ENCODE measurements at regions not wholly inside any gene's neighbourhood (a gene's known extent, or its start where the extent isn't known, plus 50 kb on each side); places are given as distances from the start of the nearest gene placed in this dataset.

DNA sequence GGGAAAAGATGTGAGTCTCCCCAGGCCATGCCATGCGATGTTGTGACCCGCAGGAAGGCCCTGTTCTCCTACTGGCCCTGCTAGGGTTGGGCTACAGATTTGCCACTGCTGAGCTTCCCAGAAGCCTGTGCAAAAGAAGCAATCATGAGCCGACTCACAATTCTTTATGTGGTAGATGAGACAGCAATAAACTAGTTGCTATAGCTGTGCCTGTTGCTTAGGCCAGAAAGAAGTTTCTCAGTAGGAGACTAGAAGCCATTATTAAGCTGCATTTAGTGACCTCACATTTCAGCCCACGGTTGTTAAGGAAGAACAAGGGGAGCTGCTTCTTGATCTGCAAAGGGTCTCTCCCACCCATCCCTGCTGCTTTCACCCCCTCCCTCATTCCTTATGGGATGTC, 239.4 kb upstream of the CRY1 start:
- 75% methylated on average over 4 of the region's 4 CpGs for WGBS

DNA sequence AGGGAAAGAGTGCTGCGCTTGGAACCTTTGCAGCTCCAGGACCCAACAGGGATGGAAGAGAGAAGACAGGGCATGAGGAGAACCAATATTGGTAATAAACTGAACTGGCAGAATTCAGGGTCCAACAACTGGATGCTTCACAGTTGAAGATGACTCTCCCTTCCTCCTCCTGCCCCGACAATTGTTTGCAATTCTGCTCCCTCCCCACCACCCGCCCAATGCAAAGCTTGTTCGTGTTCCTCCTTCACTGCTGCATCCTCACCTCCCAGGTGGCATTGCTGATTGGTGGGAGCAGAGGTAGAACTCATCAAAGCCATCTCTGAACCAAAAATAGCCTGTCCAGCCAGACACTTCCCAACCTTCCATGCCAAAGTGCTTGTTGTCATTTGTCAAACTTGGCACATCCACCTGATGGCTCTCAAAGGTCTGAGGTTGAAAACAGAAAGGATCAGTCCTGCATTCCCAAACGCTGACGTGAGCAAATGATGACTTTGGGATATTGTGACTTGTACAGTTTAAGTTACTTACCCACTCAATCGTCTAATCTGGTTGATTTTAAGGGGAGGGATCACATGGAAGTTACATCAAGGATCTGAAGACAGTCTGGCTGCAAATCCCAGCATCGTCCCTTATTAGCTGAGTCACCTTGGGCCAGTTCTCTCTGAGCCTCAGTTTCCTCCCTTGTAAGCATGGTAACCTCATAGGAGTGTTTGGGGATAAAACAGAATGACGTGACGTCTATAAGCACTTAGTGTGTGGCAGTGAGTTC, 242.6 kb upstream of the CRY1 start:
- 85% methylated on average over 10 of the region's 10 CpGs for WGBS
- DNase-seq (ENCODE audit: low spot score): no peak
- H3K9me3 ChIP-seq: no peaks in the 10 kb centered on the region
- no peaks in the 10 kb centered on the region for H3K36me3 ChIP-seq
- H3K27me3 ChIP-seq (replicated peaks; ENCODE audit: insufficient read depth): no peaks in the 10 kb centered on the region
- H3K4me3 ChIP-seq: no peak overlapping the region
- no peak overlapping the region for H3K27ac ChIP-seq
- intact Hi-C loops (cut with DNase I): no loop called here
- no peaks in the 10 kb centered on the region for H3K4me1 ChIP-seq (replicated peaks)
- TF ChIP-seq POLR2A (IDR thresholded peaks at IDR 0.05) (no peak), POLR2AphosphoS5 (IDR thresholded peaks at IDR 0.05) (no peak)
- TF ChIP-seq, protein P1, sequence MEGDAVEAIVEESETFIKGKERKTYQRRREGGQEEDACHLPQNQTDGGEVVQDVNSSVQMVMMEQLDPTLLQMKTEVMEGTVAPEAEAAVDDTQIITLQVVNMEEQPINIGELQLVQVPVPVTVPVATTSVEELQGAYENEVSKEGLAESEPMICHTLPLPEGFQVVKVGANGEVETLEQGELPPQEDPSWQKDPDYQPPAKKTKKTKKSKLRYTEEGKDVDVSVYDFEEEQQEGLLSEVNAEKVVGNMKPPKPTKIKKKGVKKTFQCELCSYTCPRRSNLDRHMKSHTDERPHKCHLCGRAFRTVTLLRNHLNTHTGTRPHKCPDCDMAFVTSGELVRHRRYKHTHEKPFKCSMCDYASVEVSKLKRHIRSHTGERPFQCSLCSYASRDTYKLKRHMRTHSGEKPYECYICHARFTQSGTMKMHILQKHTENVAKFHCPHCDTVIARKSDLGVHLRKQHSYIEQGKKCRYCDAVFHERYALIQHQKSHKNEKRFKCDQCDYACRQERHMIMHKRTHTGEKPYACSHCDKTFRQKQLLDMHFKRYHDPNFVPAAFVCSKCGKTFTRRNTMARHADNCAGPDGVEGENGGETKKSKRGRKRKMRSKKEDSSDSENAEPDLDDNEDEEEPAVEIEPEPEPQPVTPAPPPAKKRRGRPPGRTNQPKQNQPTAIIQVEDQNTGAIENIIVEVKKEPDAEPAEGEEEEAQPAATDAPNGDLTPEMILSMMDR (IDR thresholded peaks at IDR 0.05): no peak

More for the DNA sequence above, 239.4 kb upstream of the CRY1 start:
- Histone ChIP-seq H3K9me3 (no peaks in the 10 kb centered on the region), H3K4me3 (no peak overlapping the region), H3K4me1 (replicated peaks) (no peaks in the 10 kb centered on the region), H3K36me3 (no peaks in the 10 kb centered on the region), H3K27me3 (replicated peaks; ENCODE audit: insufficient read depth) (no peaks in the 10 kb centered on the region), H3K27ac (no peak overlapping the region)
- intact Hi-C loops (cut with DNase I): no loop called here
- DNase-seq (ENCODE audit: low spot score): no peak
- TF ChIP-seq POLR2AphosphoS5 (IDR thresholded peaks at IDR 0.05): no peak
- TF ChIP-seq POLR2A (IDR thresholded peaks at IDR 0.05): no peak
- TF ChIP-seq, protein P1 (IDR thresholded peaks at IDR 0.05): no peak

DNA sequence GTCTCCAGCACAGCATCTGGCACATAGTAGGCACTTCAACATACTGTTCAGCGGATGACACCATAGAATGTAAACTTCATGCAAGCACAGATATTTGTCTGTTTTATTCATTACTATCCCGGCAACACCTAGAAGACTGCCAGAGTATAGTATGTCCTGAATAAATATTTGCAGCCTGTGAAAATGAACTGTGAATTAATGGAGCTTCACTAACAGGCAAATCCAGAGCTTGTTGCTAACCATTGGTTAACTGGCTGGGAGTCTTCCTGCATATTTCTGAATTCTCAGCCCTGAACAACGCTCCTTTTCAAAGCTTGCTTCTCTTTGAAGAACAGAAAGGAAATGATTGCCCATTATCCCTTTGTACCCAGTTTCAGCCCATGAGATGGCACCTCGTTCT, 243.3 kb upstream of the CRY1 start:
- Histone ChIP-seq H3K4me3 (no peak overlapping the region), H3K27ac (no peak overlapping the region), H3K36me3 (no peaks in the 10 kb centered on the region), H3K9me3 (no peaks in the 10 kb centered on the region), H3K4me1 (replicated peaks) (no peaks in the 10 kb centered on the region), H3K27me3 (replicated peaks; ENCODE audit: insufficient read depth) (no peaks in the 10 kb centered on the region)
- DNase-seq (ENCODE audit: low spot score): no peak
- WGBS: 59% methylated on average over 4 of the region's 4 CpGs
- intact Hi-C loops (cut with DNase I): no loop called here
- TF ChIP-seq POLR2AphosphoS5 (IDR thresholded peaks at IDR 0.05) (no peak), POLR2A (IDR thresholded peaks at IDR 0.05) (no peak)
- TF ChIP-seq, protein P1 (IDR thresholded peaks at IDR 0.05): no peak

DNA sequence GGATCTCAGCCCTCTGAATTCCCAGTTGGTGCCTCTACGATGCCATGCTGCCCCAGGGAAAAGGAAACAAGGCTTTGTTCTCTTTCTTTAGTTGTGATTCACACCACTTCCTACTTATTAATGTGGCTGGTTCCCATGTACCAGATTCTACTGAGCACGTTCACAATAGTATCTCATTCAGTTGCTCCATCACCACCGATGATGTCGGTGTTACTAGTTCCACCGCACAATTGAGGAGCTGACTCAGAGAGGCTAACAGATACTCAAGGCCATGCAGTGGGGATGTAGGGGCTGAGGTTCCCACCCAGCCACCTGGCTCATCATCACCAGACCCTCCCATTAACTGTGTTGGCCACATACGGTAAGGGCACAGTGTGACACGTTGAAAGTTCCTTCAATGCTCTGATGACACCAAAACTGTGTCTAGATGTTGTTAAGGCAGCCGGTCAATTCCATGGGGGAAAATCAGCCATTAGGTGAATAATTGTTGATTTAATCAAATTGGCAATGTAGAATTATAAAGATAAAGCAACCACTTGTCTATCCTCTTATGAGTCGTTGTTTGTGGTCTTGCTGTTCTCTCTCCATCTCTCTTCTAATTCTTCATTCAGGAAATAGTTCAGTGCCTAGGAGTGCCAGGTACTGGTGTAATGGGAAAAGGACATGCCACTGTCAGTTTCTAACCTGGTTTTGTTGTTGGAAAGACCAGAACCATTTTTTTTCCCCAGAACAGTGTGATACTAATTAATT, 244.2 kb upstream of the CRY1 start:
- Histone ChIP-seq H3K27ac (no peak overlapping the region), H3K9me3 (no peaks in the 10 kb centered on the region), H3K4me1 (replicated peaks) (no peaks in the 10 kb centered on the region), H3K4me3 (no peak overlapping the region), H3K36me3 (no peaks in the 10 kb centered on the region), H3K27me3 (replicated peaks; ENCODE audit: insufficient read depth) (no peaks in the 10 kb centered on the region)
- DNase-seq (ENCODE audit: low spot score): no peak
- TF ChIP-seq, protein P1 (IDR thresholded peaks at IDR 0.05): no peak
- TF ChIP-seq POLR2A (IDR thresholded peaks at IDR 0.05) (no peak), POLR2AphosphoS5 (IDR thresholded peaks at IDR 0.05) (no peak)
- 89% methylated on average over 9 of the region's 9 CpGs for WGBS
- intact Hi-C loops (cut with DNase I): no loop called here
